OCI-LY7 (cell line): ENCODE measurements at regions not wholly inside any gene's neighbourhood (a gene's known extent, or its start where the extent isn't known, plus 50 kb on each side); places are given as distances from the start of the nearest gene placed in this dataset.

Source experiments
- CTCF ChIP-seq: fragments of 200-600 bp; sonication (generic); conservative IDR thresholded peaks from 2 replicates; pipeline ENCODE4 v1.5.1; 2014; ENCODE audit warnings: mild to moderate bottlenecking, antibody characterized with exemption, low read length, moderate library complexity, mixed read lengths
- EZH2phosphoT487 ChIP-seq: fragments of 200-600 bp; sonication (generic); IDR thresholded peaks from 2 replicates; pipeline ENCODE4 v1.6.1; 2018; ENCODE audit warnings: low read depth, borderline replicate concordance, mild to moderate bottlenecking, mixed run types, antibody characterized with exemption, low read length, moderate library complexity, mixed read lengths

- TF ChIP-seq CTCF (peak; percentile 88), EZH2phosphoT487 (no peak)
Observed at GRCh38 chr9:84397151-84397728, 56.7 kb upstream of the SLC28A3 start.
